ENCODE measurements at regions not wholly inside any gene's neighbourhood (a gene's known extent, or its start where the extent isn't known, plus 50 kb on each side); places are given as distances from the start of the nearest gene placed in this dataset.

- Histone ChIP-seq H3K36me3 (ENCODE audit: insufficient read depth, low read length) (no peaks in the 10 kb centered on the region), H3K4me1 (ENCODE audit: insufficient read depth, low read length) (peaks cover 39% of the 10 kb centered on the region), H3K9me3 (ENCODE audit: control insufficient read depth in 1 of 2, insufficient read depth in 1 of 2, low read length in 2 of 2) (peaks cover 0 to 10% of the 10 kb centered on the region in 2 experiments), H3K4me3 (ENCODE audit: low read length) (no peak overlapping the region), H3K27ac (ENCODE audit: low read depth in 1 of 2, low read length in 2 of 2) (peak overlapping the region in 1 of 2 donors; percentile 69), H3K27me3 (ENCODE audit: control insufficient read depth in 1 of 2, insufficient read depth in 2 of 2, low read length in 2 of 2) (no peaks in the 10 kb centered on the region)
- TF ChIP-seq CTCF (IDR thresholded peaks at IDR 0.05), result no peak
- ChIA-PET POLR2A (interaction anchor here (0.6 to 2.4 kb wide), 9 partner anchors 13 to 177 kb away, joined by 3 to 50 read pairs (median 6); partner anchors contain the start of gene ATF7IP), CTCF (interaction anchor here (1.4 to 2.2 kb wide), 2 partner anchors 111 to 174 kb away, joined by 3 to 10 read pairs; partner anchors contain the start of gene ATF7IP)
- Mint-ChIP-seq H3K27me3 (no peaks in the 10 kb centered on the region), H3K9me3 (peaks cover 2% of the 10 kb centered on the region), H3K4me1 (ENCODE audit: low read depth) (peaks cover 62% of the 10 kb centered on the region), H3K36me3 (ENCODE audit: low read depth) (no peaks in the 10 kb centered on the region), H3K4me3 (peak overlapping the region; percentile 48), H3K27ac (peak overlapping the region; percentile 98)
- no peak for DNase-seq
- no peak for ATAC-seq (ENCODE audit: poor library complexity)
- intact Hi-C loops (cut with DNase I, micrococcal nuclease), result loop anchor here in 1 of 2 experiments (5.0 kb wide), 2 partner anchors 168 to 518 kb away; a partner anchor contains a TSS
Observed at GRCh38 chr12:14254781-14255180, 110.7 kb upstream of the ATF7IP start.

GRCh38 chr12:14256121-14256520 lies 109.4 kb upstream of the ATF7IP start:
- POLR2A ChIA-PET, result interaction anchor here (0.7 to 2.4 kb wide), 9 partner anchors 16 to 519 kb away, joined by 3 to 50 read pairs (median 7); partner anchors contain the start of gene ATF7IP
- Histone ChIP-seq H3K9me3 (ENCODE audit: control insufficient read depth in 1 of 2, insufficient read depth in 1 of 2, low read length in 2 of 2) (peaks cover 0 to 20% of the 10 kb centered on the region in 2 experiments), H3K4me1 (ENCODE audit: insufficient read depth, low read length) (peaks cover 43% of the 10 kb centered on the region), H3K27me3 (ENCODE audit: control insufficient read depth in 1 of 2, insufficient read depth in 2 of 2, low read length in 2 of 2) (no peaks in the 10 kb centered on the region), H3K4me3 (ENCODE audit: low read length) (no peak overlapping the region), H3K27ac (ENCODE audit: low read depth in 1 of 2, low read length in 2 of 2) (peak overlapping the region; percentile 68 to 69), H3K36me3 (ENCODE audit: insufficient read depth, low read length) (no peaks in the 10 kb centered on the region)
- peak; percentile 71 for ATAC-seq (ENCODE audit: poor library complexity)
- DNase-seq, result peak in 12 of 14 experiments; percentile 11 to 88 (median 50)
- no peaks in the 10 kb centered on the region for H3K36me3 Mint-ChIP-seq (ENCODE audit: low read depth)
- no peak for TF ChIP-seq CTCF (IDR thresholded peaks at IDR 0.05)
- CTCF ChIA-PET, result interaction anchor here (0.6 to 2.2 kb wide), 5 partner anchors 18 to 198 kb away, joined by 3 to 10 read pairs (median 3); partner anchors contain the start of gene ATF7IP
- H3K9me3 Mint-ChIP-seq, result peaks cover 2% of the 10 kb centered on the region
- H3K27ac Mint-ChIP-seq, result peak overlapping the region; percentile 98
- intact Hi-C loops (cut with DNase I, micrococcal nuclease), result loop anchor here (1.0 to 5.0 kb wide), 4 partner anchors 18 to 516 kb away; partner anchors contain the start of gene ATF7IP (in 1 of the 2)
- peaks cover 61% of the 10 kb centered on the region for H3K4me1 Mint-ChIP-seq (ENCODE audit: low read depth)
- H3K27me3 Mint-ChIP-seq, result no peaks in the 10 kb centered on the region
- H3K4me3 Mint-ChIP-seq, result peak overlapping the region; percentile 83

GRCh38 chr12:14256555-14257169 lies 108.8 kb upstream of the ATF7IP start:
- no peak overlapping the region for H3K4me3 ChIP-seq (ENCODE audit: low read length)
- POLR2A ChIA-PET, result interaction anchor here (1.0 to 2.4 kb wide), 7 partner anchors 17 to 513 kb away, joined by 3 to 50 read pairs (median 9); partner anchors contain the start of gene ATF7IP
- peak overlapping the region; percentile 98 for H3K27ac Mint-ChIP-seq
- ATAC-seq (ENCODE audit: poor library complexity) (peak; percentile 75), DNase-seq (peak; percentile 60 to 92 (median 72))
- no peaks in the 10 kb centered on the region for H3K36me3 Mint-ChIP-seq (ENCODE audit: low read depth)
- H3K27me3 Mint-ChIP-seq, result no peaks in the 10 kb centered on the region
- peak; percentile 80 for TF ChIP-seq CTCF (IDR thresholded peaks at IDR 0.05)
- no peaks in the 10 kb centered on the region for H3K27me3 ChIP-seq (ENCODE audit: control insufficient read depth in 1 of 2, insufficient read depth in 2 of 2, low read length in 2 of 2)
- CTCF ChIA-PET, result interaction anchor here (1.1 to 2.2 kb wide), 3 partner anchors 19 to 198 kb away, joined by 3 to 10 read pairs (median 6); partner anchors contain the start of gene ATF7IP
- H3K27ac ChIP-seq (ENCODE audit: low read depth in 1 of 2, low read length in 2 of 2), result peak overlapping the region; percentile 68 to 84
- H3K9me3 ChIP-seq (ENCODE audit: control insufficient read depth in 1 of 2, insufficient read depth in 1 of 2, low read length in 2 of 2), result peaks cover 0 to 20% of the 10 kb centered on the region in 2 experiments
- H3K4me3 Mint-ChIP-seq, result peak overlapping the region; percentile 83
- intact Hi-C loops (cut with DNase I, micrococcal nuclease), result loop anchor here (1.0 to 5.0 kb wide), 5 partner anchors 18 to 516 kb away; partner anchors contain the start of gene ATF7IP (in 1 of the 2)
- H3K4me1 ChIP-seq (ENCODE audit: insufficient read depth, low read length), result peaks cover 43% of the 10 kb centered on the region
- peaks cover 2% of the 10 kb centered on the region for H3K9me3 Mint-ChIP-seq
- peaks cover 56% of the 10 kb centered on the region for H3K4me1 Mint-ChIP-seq (ENCODE audit: low read depth)
- no peaks in the 10 kb centered on the region for H3K36me3 ChIP-seq (ENCODE audit: insufficient read depth, low read length)

Measured in CD4-positive, alpha-beta T cell (primary cell).